GM23248 (cell line): ENCODE measurements at regions not wholly inside any gene's neighbourhood (a gene's known extent, or its start where the extent isn't known, plus 50 kb on each side); places are given as distances from the start of the nearest gene placed in this dataset.
"Not testable (repeated sequence)": the region's sequence is repeated elsewhere in the genome, so short reads cannot be mapped to it uniquely, and the experiment has no call there.

Source experiments
- DNase-seq: peaks from one replicate; pipeline ENCODE4 v3.0.0-alpha.2; 2015
- H2AFZ ChIP-seq: fragments of 200-600 bp; sonication (generic); 2 replicates; pipeline ENCODE4 v1.6.1; 2016; ENCODE audit warnings: antibody characterized with exemption
- H3F3A ChIP-seq: fragments of 200-600 bp; sonication (generic); 2 replicates; pipeline ENCODE4 v1.6.1; 2016; ENCODE audit warnings: mild to moderate bottlenecking, antibody characterized with exemption, mixed run types; ENCODE audit not compliant: insufficient read depth
- H3K27ac ChIP-seq: fragments of 200-600 bp; sonication (generic); 2 replicates; pipeline ENCODE4 v1.5.1; 2016; ENCODE audit warnings: mild to moderate bottlenecking
- H3K27me3 ChIP-seq: fragments of 200-600 bp; sonication (generic); replicated peaks from 2 replicates; pipeline ENCODE4 v1.6.1; 2016; ENCODE audit warnings: mild to moderate bottlenecking; ENCODE audit not compliant: insufficient read depth
- H3K36me3 ChIP-seq: fragments of 200-600 bp; sonication (generic); 2 replicates; pipeline ENCODE4 v1.6.1; 2016; ENCODE audit warnings: low read depth, mild to moderate bottlenecking
- H3K4me1 ChIP-seq: fragments of 200-600 bp; sonication (generic); 2 replicates; pipeline ENCODE4 v1.6.1; 2016; ENCODE audit warnings: mild to moderate bottlenecking; ENCODE audit not compliant: insufficient read depth
- H3K4me2 ChIP-seq: fragments of 200-600 bp; sonication (generic); one replicate; pipeline ENCODE4 v1.6.1; 2016; ENCODE audit warnings: mild to moderate bottlenecking; ENCODE audit not compliant: unreplicated experiment
- H3K4me3 ChIP-seq: fragments of 200-600 bp; sonication (generic); 2 replicates; pipeline ENCODE4 v1.5.1; 2016; ENCODE audit warnings: mild to moderate bottlenecking
- H3K79me2 ChIP-seq: fragments of 200-600 bp; sonication (generic); 2 replicates; pipeline ENCODE4 v1.6.1; 2016; ENCODE audit warnings: mild to moderate bottlenecking; ENCODE audit not compliant: insufficient read depth
- H3K9ac ChIP-seq: fragments of 200-600 bp; sonication (generic); 2 replicates; pipeline ENCODE4 v1.6.1; 2016; ENCODE audit warnings: mild to moderate bottlenecking
- H3K9me2 ChIP-seq: fragments of 200-600 bp; sonication (generic); 2 replicates; pipeline ENCODE4 v1.6.1; 2016; ENCODE audit warnings: mixed run types, mild to moderate bottlenecking, moderate library complexity; ENCODE audit not compliant: insufficient read depth
- H3K9me3 ChIP-seq: fragments of 200-600 bp; sonication (generic); one replicate; pipeline ENCODE4 v1.6.1; 2017; ENCODE audit warnings: low read depth
- H4K20me1 ChIP-seq: fragments of 200-600 bp; sonication (generic); 2 replicates; pipeline ENCODE4 v1.6.0; 2016; ENCODE audit not compliant: insufficient read depth
- EZH2 ChIP-seq: fragments of 200-600 bp; sonication (generic); IDR thresholded peaks from 2 replicates; pipeline ENCODE4 v1.6.1; 2018; ENCODE audit warnings: antibody characterized with exemption, mild to moderate bottlenecking; ENCODE audit not compliant: insufficient read depth, poor library complexity, severe bottlenecking
- EZH2phosphoT487 ChIP-seq: fragments of 200-600 bp; sonication (generic); IDR thresholded peaks from 2 replicates; pipeline ENCODE4 v1.6.1; 2018; ENCODE audit warnings: antibody characterized with exemption, moderate library complexity, mild to moderate bottlenecking, low read depth; ENCODE audit not compliant: insufficient read depth
- WGBS, 2 experiments: methylation state at CpG; one replicate each; pipeline ENCODE4 v1.1.6; 2015 to 2017; ENCODE audit warnings: low lambda C conversion rate in 2 of 2, low coverage in 1 of 2; ENCODE audit errors: missing lambda C conversion rate in 2 of 2; 5-methylcytosine and 5-hydroxymethylcytosine counted together
- in situ Hi-C: fragments of 300-500 bp; cut with MboI; formaldehyde crosslinking; loops from 2 replicates; pipeline ENCODE4 v1.15.0; 2020

GRCh38 chr15:68494573-68495110 lies 62.7 kb upstream of the ITGA11 start:
- H3K4me2 ChIP-seq = no peak overlapping the region
- 42 to 54% methylated on average over 2 of the region's 2 CpGs for WGBS, 2 experiments

GRCh38 chr15:68495221-68495950 lies 63.4 kb upstream of the ITGA11 start:
- DNase-seq = no peak
- Histone ChIP-seq H3K79me2 (no peaks in the 10 kb centered on the region), H3K27ac (no peak overlapping the region), H3K4me2 (no peak overlapping the region), H3K4me3 (no peak overlapping the region), H2AFZ (no peak overlapping the region), H3K4me1 (peaks cover 26% of the 10 kb centered on the region), H3F3A (peaks cover 21% of the 10 kb centered on the region; the same call in 1 of the 2 replicates), H3K27me3 (no peaks in the 10 kb centered on the region), H3K36me3 (no peaks in the 10 kb centered on the region), H3K9me2 (no peaks in the 10 kb centered on the region), H4K20me1 (no peaks in the 10 kb centered on the region), H3K9ac (no peak overlapping the region), H3K9me3 (no peaks in the 10 kb centered on the region)
- in situ Hi-C loops = no loop called here
- 83 to 100% methylated on average over 1 of the region's 1 CpG for WGBS, 2 experiments
- no peak for TF ChIP-seq EZH2
- TF ChIP-seq EZH2phosphoT487 = no peak

More at GRCh38 chr15:68494573-68495110, 62.7 kb upstream of the ITGA11 start:
- H4K20me1 ChIP-seq = no peaks in the 10 kb centered on the region
- H3K4me3 ChIP-seq = no peak overlapping the region
- H3F3A ChIP-seq = peaks cover 21% of the 10 kb centered on the region; the same call in 1 of the 2 replicates
- DNase-seq = no peak
- H3K27ac ChIP-seq = no peak overlapping the region
- H3K4me1 ChIP-seq = peaks cover 26% of the 10 kb centered on the region
- no peaks in the 10 kb centered on the region for H3K9me2 ChIP-seq
- no peaks in the 10 kb centered on the region for H3K79me2 ChIP-seq
- TF ChIP-seq EZH2phosphoT487 (no peak), EZH2 (no peak)
- in situ Hi-C loops = no loop called here
- no peak overlapping the region for H3K9ac ChIP-seq
- H3K27me3 ChIP-seq = no peaks in the 10 kb centered on the region
- no peak overlapping the region for H2AFZ ChIP-seq
- no peaks in the 10 kb centered on the region for H3K9me3 ChIP-seq
- no peaks in the 10 kb centered on the region for H3K36me3 ChIP-seq

- H3K27me3 ChIP-seq = no peaks in the 10 kb centered on the region
- no peak overlapping the region for H2AFZ ChIP-seq
- H4K20me1 ChIP-seq = no peaks in the 10 kb centered on the region
- no peak overlapping the region for H3K9ac ChIP-seq
- WGBS, 2 experiments = 75 to 82% methylated on average over 3 of the region's 3 CpGs
- H3F3A ChIP-seq = peaks cover 21% of the 10 kb centered on the region; the same call in 1 of the 2 replicates
- H3K36me3 ChIP-seq = no peaks in the 10 kb centered on the region
- H3K4me1 ChIP-seq = peaks cover 33% of the 10 kb centered on the region
- H3K9me2 ChIP-seq = no peaks in the 10 kb centered on the region
- no peaks in the 10 kb centered on the region for H3K9me3 ChIP-seq
- no peaks in the 10 kb centered on the region for H3K79me2 ChIP-seq
- H3K4me3 ChIP-seq = no peak overlapping the region
- H3K4me2 ChIP-seq = no peak overlapping the region
- no peak overlapping the region for H3K27ac ChIP-seq
- no peak for DNase-seq
- no peak for TF ChIP-seq EZH2
- no peak for TF ChIP-seq EZH2phosphoT487
- in situ Hi-C loops = no loop called here
Observed at GRCh38 chr15:68495981-68496705, 64.2 kb upstream of the ITGA11 start.

- H3K4me1 ChIP-seq = peaks cover 34% of the 10 kb centered on the region
Observed at GRCh38 chr15:68496751-68497150, 64.8 kb upstream of the ITGA11 start.

More at GRCh38 chr15:68496751-68497150, 64.8 kb upstream of the ITGA11 start:
- H3K36me3 ChIP-seq, in situ Hi-C loops, H3K4me3 ChIP-seq, H3K9me2 ChIP-seq, H3K27me3 ChIP-seq, H2AFZ ChIP-seq, DNase-seq, H3K4me2 ChIP-seq, H3K9me3 ChIP-seq, H3K79me2 ChIP-seq, H3K9ac ChIP-seq, H4K20me1 ChIP-seq: not testable (repeated sequence)
- 74 to 83% methylated on average over 3 of the region's 3 CpGs for WGBS, 2 experiments
- peaks cover 21% of the 10 kb centered on the region; the same call in 1 of the 2 replicates for H3F3A ChIP-seq
- peak overlapping the region; percentile 17; the same call in 1 of the 2 replicates for H3K27ac ChIP-seq
